ENCODE measurements at regions not wholly inside any gene's neighbourhood (a gene's known extent, or its start where the extent isn't known, plus 50 kb on each side); places are given as distances from the start of the nearest gene placed in this dataset.
A peak's percentile ranks its signal among the peaks of the same experiment; 100 is the strongest.

DNA sequence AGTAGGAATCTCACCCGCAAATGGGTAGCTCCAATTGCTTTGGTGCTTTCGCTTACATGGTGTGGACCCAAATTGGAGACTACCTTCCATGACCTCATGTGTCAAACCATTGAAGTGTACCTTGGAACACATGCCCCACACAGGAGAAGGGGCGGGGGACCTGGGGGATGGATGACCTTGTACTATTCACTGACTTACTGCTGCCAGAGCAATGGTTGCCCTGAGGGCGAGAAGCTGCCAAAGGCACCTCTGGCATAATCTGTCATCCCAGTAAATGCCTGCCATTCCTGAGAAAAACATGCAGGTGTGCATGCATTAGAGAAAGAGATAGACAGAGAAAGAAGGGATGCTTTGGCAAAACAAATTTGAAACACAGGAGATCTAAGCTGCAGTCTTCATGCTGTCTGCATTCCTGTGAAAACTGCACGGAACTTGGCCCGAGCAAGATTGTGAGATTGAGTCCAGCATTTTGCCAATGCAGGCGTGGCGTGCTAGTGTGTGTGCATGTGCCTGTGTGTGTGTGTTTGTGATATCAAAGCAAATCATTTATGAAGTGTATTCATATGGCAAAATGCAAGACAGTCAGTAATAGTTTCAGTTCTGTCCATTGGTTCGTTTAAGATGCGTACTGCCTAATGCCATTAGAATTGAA, 219.5 kb upstream of the MDFIC2 start:
- DNase-seq (ENCODE audit: low read depth): no peak
- no peak overlapping the region for H3K4me3 ChIP-seq (ENCODE audit: low read depth, low read length)

GRCh38 chr3:70531063-70531657, 218.7 kb upstream of the MDFIC2 start:
- peak; percentile 43 for DNase-seq (ENCODE audit: low read depth)
- TF ChIP-seq, protein P1, sequence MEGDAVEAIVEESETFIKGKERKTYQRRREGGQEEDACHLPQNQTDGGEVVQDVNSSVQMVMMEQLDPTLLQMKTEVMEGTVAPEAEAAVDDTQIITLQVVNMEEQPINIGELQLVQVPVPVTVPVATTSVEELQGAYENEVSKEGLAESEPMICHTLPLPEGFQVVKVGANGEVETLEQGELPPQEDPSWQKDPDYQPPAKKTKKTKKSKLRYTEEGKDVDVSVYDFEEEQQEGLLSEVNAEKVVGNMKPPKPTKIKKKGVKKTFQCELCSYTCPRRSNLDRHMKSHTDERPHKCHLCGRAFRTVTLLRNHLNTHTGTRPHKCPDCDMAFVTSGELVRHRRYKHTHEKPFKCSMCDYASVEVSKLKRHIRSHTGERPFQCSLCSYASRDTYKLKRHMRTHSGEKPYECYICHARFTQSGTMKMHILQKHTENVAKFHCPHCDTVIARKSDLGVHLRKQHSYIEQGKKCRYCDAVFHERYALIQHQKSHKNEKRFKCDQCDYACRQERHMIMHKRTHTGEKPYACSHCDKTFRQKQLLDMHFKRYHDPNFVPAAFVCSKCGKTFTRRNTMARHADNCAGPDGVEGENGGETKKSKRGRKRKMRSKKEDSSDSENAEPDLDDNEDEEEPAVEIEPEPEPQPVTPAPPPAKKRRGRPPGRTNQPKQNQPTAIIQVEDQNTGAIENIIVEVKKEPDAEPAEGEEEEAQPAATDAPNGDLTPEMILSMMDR (IDR thresholded peaks at IDR 0.05; ENCODE audit: insufficient read depth, low read depth, low read length): peak; percentile 59
- H3K4me3 ChIP-seq (ENCODE audit: low read depth, low read length): no peak overlapping the region

More for the DNA sequence above, 219.5 kb upstream of the MDFIC2 start:
- TF ChIP-seq, protein P1 (IDR thresholded peaks at IDR 0.05; ENCODE audit: insufficient read depth, low read depth, low read length): no peak

GRCh38 chr3:70530626-70531025, 218.2 kb upstream of the MDFIC2 start:
- TF ChIP-seq, protein P1 (IDR thresholded peaks at IDR 0.05; ENCODE audit: insufficient read depth, low read depth, low read length): no peak
- H3K4me3 ChIP-seq (ENCODE audit: low read depth, low read length): no peak overlapping the region
- DNase-seq (ENCODE audit: low read depth): no peak

- H3K4me3 ChIP-seq (ENCODE audit: low read depth, low read length): no peak overlapping the region
- TF ChIP-seq, protein P1 (IDR thresholded peaks at IDR 0.05; ENCODE audit: insufficient read depth, low read depth, low read length): no peak
- DNase-seq (ENCODE audit: low read depth): no peak
Observed at GRCh38 chr3:70527026-70527425, 214.6 kb upstream of the MDFIC2 start.

DNA sequence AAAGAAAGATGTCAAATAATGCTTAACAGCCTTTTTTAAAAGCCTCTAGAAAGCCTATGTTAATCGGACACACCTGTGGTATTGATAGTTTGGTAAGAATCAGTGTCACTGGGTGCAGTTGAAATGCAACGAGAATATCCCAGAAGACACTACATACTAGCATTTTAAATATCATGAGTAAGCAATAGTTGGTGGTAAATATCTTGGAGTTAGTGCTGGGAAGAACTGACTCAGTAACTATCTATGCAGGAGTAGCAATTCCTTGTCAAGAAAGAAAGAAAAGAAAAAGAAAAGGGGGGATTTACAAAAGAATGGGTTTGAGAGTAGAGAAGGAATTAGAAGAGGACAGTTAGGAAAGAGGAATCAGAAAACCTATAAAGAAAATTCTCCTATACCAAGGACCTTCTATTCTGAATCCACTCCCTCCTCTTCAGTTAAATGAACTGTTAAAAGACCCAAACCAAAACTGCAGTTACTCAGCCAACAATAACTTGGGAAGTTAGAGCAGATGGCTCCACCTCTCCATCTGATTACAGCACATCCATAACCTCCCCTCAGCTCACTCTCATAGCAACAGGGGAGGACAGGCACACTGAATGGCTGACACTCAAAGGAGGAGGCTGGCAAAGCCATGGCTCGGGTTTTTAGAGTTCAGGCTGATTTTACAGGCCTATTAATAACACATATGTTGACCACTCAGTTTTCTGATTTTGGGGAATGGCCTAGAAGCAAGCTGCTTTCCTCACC, 207.6 kb upstream of the MDFIC2 start:
- TF ChIP-seq, protein P1 (IDR thresholded peaks at IDR 0.05; ENCODE audit: insufficient read depth, low read depth, low read length): no peak

DNA sequence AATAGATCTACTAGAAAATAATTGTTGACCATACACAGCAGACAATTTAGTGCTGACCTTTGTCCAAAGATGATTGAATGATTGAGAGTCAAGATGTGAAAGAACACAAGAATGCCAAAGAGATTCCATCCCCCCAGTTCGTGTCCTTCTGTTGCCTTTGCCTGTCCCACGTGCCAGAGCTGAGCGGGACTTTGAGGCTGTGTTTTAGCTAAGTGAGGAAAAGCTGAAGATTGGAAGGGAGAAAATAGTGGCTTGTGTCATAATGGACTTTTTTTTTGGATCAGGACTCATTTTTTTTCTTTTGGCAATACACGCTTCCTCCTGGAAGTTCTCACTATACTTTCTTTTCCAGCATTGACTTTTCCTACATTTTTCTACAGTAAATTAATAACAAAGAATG, 206.6 kb upstream of the MDFIC2 start:
- TF ChIP-seq, protein P1 (IDR thresholded peaks at IDR 0.05; ENCODE audit: insufficient read depth, low read depth, low read length): no peak
- H3K4me3 ChIP-seq (ENCODE audit: low read depth, low read length): no peak overlapping the region
- no peak for DNase-seq (ENCODE audit: low read depth)

More for the DNA sequence above, 207.6 kb upstream of the MDFIC2 start:
- H3K4me3 ChIP-seq (ENCODE audit: low read depth, low read length): no peak overlapping the region
- no peak for DNase-seq (ENCODE audit: low read depth)

Measured in fibroblast of villous mesenchyme (primary cell).